Thoracic aorta (tissue), 2 donors: ENCODE measurements at regions not wholly inside any gene's neighbourhood (a gene's known extent, or its start where the extent isn't known, plus 50 kb on each side); places are given as distances from the start of the nearest gene placed in this dataset.

ENCODE experiments used
- ATAC-seq: fragments of 150-250 bp; one replicate; pipeline ENCODE4 v1.8.0; 2017; ENCODE audit warnings: low read depth; ENCODE audit not compliant: insufficient number of reproducible peaks, low FRiP score
- DNase-seq: peaks from one replicate; pipeline ENCODE4 v3.0.0-alpha.2; 2020; ENCODE audit warnings: low spot score
- H3K27ac ChIP-seq, 2 donors: fragments of 200-600 bp; sonication (generic); 1 replicate in 1 of 2; 2 replicates in 1 of 2; pipeline ENCODE4 v1.5.1; 2016; ENCODE audit warnings: mild to moderate bottlenecking in 2 of 2, moderate library complexity in 2 of 2
- H3K27me3 ChIP-seq: fragments of 200-600 bp; sonication (generic); replicated peaks from 2 replicates; pipeline ENCODE4 v1.6.0; 2016; ENCODE audit warnings: mild to moderate bottlenecking; ENCODE audit not compliant: insufficient read depth
- H3K36me3 ChIP-seq: fragments of 200-600 bp; sonication (generic); one replicate; pipeline ENCODE4 v1.5.1; 2016
- H3K4me1 ChIP-seq, 2 donors: fragments of 200-600 bp; sonication (generic); 1 replicate in 1 of 2; 2 replicates in 1 of 2; pipeline versions ENCODE4 v1.5.1 to v1.6.0; 2016; ENCODE audit warnings: low read depth in 2 of 2, mild to moderate bottlenecking in 1 of 2; ENCODE audit not compliant: control insufficient read depth in 1 of 2
- H3K4me3 ChIP-seq: fragments of 200-600 bp; sonication (generic); 2 replicates; pipeline ENCODE4 v1.5.1; 2016; ENCODE audit warnings: mild to moderate bottlenecking
- H3K9me3 ChIP-seq: fragments of 200-600 bp; sonication (generic); 2 replicates; pipeline ENCODE4 v1.5.1; 2016
- TF ChIP-seq, protein P1 (sequence below): fragments of 200-600 bp; sonication (generic); IDR thresholded peaks from one replicate; pipeline ENCODE4 v1.5.1; 2019; ENCODE audit warnings: antibody characterized with exemption

DNA sequence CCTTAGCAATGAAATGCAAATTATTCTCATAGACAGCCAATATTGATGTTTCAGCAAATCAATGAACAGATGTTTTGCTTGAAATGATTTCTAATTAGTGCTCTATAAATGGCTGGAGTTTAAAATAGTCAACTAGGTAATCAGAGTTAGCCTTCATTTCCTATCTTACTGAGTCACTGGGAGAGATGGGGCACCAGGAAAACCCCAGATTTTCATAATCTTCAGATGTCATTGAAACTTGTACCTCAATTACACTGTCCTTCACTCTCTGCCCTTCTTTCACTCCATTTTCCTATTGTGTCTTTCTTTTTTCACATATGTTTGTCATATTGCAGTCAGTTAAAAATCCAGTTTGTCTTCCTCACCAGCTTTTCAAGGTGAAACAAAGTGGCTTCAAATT is 92.7 kb downstream of the C12orf75 start:
- H3K36me3 ChIP-seq = no peaks in the 10 kb centered on the region
- H3K9me3 ChIP-seq = no peaks in the 10 kb centered on the region
- DNase-seq (no peak), ATAC-seq (no peak)
- TF ChIP-seq, protein P1, sequence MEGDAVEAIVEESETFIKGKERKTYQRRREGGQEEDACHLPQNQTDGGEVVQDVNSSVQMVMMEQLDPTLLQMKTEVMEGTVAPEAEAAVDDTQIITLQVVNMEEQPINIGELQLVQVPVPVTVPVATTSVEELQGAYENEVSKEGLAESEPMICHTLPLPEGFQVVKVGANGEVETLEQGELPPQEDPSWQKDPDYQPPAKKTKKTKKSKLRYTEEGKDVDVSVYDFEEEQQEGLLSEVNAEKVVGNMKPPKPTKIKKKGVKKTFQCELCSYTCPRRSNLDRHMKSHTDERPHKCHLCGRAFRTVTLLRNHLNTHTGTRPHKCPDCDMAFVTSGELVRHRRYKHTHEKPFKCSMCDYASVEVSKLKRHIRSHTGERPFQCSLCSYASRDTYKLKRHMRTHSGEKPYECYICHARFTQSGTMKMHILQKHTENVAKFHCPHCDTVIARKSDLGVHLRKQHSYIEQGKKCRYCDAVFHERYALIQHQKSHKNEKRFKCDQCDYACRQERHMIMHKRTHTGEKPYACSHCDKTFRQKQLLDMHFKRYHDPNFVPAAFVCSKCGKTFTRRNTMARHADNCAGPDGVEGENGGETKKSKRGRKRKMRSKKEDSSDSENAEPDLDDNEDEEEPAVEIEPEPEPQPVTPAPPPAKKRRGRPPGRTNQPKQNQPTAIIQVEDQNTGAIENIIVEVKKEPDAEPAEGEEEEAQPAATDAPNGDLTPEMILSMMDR = no peak
- peaks cover 0 to 9% of the 10 kb centered on the region in 2 donors for H3K4me1 ChIP-seq
- no peak overlapping the region for H3K27ac ChIP-seq
- no peaks in the 10 kb centered on the region for H3K27me3 ChIP-seq
- no peak overlapping the region for H3K4me3 ChIP-seq

DNA sequence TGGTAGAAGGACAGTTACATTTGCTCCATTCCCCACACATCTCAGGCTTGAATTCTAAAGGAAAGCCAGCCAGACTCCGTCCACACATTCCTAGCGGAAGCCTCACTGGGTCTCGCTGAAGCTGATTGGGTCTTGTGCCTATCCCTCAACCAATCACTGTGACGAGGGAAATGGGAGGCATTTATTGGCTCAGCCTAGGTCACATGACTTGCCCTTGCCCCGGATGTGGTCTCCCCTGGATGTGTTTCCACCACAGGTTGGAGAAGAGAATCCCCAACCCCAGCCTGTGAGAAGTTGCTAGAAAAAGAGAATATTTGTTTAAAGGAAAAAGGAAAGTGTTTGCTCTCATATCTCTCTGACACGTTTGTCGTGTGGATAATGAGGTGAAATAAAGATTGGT is 93.4 kb downstream of the C12orf75 start:
- no peak for DNase-seq
- no peaks in the 10 kb centered on the region for H3K27me3 ChIP-seq
- TF ChIP-seq, protein P1 = no peak

DNA sequence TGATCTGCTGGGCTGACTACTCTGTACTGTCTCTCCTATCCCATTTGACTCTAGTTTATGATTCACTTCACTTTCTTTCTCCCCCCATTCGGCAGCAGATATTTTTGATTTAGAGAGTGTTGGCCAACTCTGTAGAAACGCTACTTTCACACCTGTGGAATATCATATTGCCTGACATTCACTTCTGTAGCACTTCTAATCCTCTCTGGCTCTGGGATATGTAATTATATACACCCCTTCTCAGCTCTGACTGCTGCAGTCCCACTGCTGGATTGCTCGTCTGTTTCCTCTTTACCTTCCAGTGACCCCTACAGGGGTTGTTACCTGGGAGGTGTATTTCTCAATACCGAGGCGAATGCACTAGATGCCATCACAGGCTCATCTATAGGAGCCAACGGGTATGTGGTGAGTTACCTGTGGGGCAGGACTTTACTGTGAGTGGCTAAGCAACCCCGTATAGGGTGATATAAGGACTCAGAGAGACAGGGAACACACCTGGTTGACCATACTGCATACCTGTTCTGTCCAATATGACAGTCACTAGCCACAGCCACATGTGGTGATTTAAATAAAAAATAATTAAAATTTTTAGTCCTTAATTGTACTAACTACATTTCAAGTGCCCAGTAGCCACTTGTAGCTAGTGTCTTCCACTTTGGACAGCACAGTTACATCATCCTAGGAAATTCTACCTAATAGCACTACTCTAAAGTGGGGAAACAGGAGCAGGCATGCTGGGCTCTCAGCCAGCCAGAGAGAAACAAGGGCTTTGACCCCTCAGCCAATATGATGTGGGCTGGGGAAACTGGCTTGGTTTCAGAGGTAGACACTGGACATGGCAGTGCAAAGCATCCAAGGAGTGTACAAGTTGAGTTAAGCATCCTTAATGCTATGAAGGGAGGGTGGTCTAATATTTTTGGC is 95.0 kb downstream of the C12orf75 start:
- Histone ChIP-seq H3K36me3 (no peaks in the 10 kb centered on the region), H3K27ac (no peak overlapping the region), H3K27me3 (no peaks in the 10 kb centered on the region), H3K4me3 (no peak overlapping the region), H3K4me1 (no peaks in the 10 kb centered on the region), H3K9me3 (no peaks in the 10 kb centered on the region)
- TF ChIP-seq, protein P1 = no peak
- ATAC-seq (no peak), DNase-seq (no peak)

More for the DNA sequence above, 93.4 kb downstream of the C12orf75 start:
- no peak overlapping the region for H3K4me3 ChIP-seq
- H3K4me1 ChIP-seq = peaks cover 0 to 2% of the 10 kb centered on the region in 2 donors
- no peaks in the 10 kb centered on the region for H3K9me3 ChIP-seq
- H3K27ac ChIP-seq = no peak overlapping the region
- H3K36me3 ChIP-seq = no peaks in the 10 kb centered on the region
- ATAC-seq = no peak

DNA sequence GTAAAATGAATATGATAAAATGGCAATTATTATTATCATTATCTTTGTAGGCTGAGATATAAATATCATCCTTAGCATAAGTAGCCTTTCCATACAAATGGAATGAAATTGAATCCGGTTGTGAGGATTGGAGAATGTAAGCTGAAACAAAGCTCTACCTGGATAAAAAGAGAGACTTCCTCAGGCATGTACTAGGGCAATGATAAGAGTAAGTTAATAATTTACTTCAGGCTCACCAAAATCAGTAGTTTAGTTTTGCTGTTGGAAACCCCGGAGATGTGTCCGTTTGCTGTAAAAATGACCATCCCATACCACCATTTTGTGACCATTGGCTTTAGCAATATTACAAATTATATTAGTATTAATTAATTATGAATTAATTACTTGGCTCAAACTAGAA is 96.3 kb downstream of the C12orf75 start:
- Histone ChIP-seq H3K9me3 (no peaks in the 10 kb centered on the region), H3K27me3 (no peaks in the 10 kb centered on the region), H3K4me1 (no peaks in the 10 kb centered on the region), H3K36me3 (no peaks in the 10 kb centered on the region), H3K27ac (no peak overlapping the region), H3K4me3 (no peak overlapping the region)
- DNase-seq (no peak), ATAC-seq (no peak)
- TF ChIP-seq, protein P1 = no peak

DNA sequence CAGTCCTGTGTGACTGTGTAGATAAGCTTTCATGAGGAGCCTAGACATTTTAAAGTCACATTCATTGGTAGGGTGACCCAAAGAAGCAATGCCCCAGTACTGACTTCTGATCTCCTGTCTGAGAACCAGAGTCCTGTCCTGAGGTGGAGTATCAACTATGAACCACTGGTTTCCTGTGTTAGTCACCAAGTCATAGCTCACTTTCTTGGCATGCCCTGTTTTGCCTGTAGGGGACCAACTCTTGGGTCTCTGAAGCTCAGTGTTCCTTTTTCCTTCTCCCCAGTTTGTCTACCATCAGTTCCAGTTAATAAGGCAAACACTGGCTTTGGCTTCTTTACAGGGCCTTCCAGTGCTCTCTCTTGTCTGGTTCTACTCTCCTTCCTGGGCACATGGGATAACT is 97.4 kb downstream of the C12orf75 start:
- Histone ChIP-seq H3K36me3 (no peaks in the 10 kb centered on the region), H3K9me3 (no peaks in the 10 kb centered on the region), H3K27ac (no peak overlapping the region), H3K27me3 (no peaks in the 10 kb centered on the region), H3K4me3 (no peak overlapping the region), H3K4me1 (no peaks in the 10 kb centered on the region)
- ATAC-seq = no peak
- TF ChIP-seq, protein P1 = no peak
- DNase-seq = no peak
